SK-N-MC (cell line): ENCODE measurements at regions not wholly inside any gene's neighbourhood (a gene's known extent, or its start where the extent isn't known, plus 50 kb on each side); places are given as distances from the start of the nearest gene placed in this dataset.

Source experiments
- EZH2 ChIP-seq: fragments of 200-600 bp; sonication (generic); IDR thresholded peaks from one replicate; pipeline ENCODE4 v1.6.1; 2017; ENCODE audit warnings: antibody characterized with exemption
- POLR2AphosphoS5 ChIP-seq: IDR thresholded peaks from 2 replicates; pipeline ENCODE4 v1.6.1; 2012; ENCODE audit warnings: mild to moderate bottlenecking, low read depth, low read length, borderline replicate concordance

DNA sequence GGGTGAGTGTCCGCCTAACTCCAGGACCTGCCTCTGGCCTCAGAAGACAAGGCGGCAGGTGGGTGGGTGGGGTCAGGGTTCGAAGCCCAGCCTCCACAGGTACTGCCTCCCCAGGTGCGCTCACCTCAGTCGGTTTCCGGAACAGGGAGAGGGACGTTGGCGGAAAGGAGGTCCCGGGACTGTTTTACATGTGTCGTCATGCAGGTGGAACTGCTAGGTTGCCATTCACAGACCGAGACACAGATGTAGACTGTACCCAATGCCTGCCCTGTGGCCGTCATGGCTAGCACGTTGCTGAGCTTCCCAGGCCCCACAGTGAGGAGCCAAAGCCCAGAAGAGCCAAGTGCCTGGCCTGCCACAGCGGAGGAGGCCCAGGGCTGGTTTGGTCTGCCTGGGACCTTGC lies 284.0 kb upstream of the HS6ST1 start:
- TF ChIP-seq POLR2AphosphoS5 (no peak), EZH2 (no peak)
